SK-N-MC (cell line): ENCODE measurements at regions not wholly inside any gene's neighbourhood (a gene's known extent, or its start where the extent isn't known, plus 50 kb on each side); places are given as distances from the start of the nearest gene placed in this dataset.
"Not testable (repeated sequence)": the region's sequence is repeated elsewhere in the genome, so short reads cannot be mapped to it uniquely, and the experiment has no call there.

ENCODE experiments used
- DNase-seq: peaks from one replicate; pipeline ENCODE4 v3.0.0-alpha.2; 2011; ENCODE audit warnings: low read depth, low spot score
- H3K27ac ChIP-seq: fragments of 200-600 bp; sonication (generic); 2 replicates; pipeline ENCODE4 v1.5.1; 2016; ENCODE audit warnings: mixed run types
- H3K36me3 ChIP-seq: fragments of 200-600 bp; sonication (generic); 2 replicates; pipeline ENCODE4 v1.6.1; 2017; ENCODE audit warnings: antibody characterized with exemption, low read length, mixed read lengths; ENCODE audit not compliant: insufficient read depth
- H3K4me3 ChIP-seq: fragments of 200-600 bp; sonication (generic); 2 replicates; pipeline ENCODE4 v1.5.1; 2016
- H3K9ac ChIP-seq: fragments of 200-600 bp; sonication (generic); 2 replicates; pipeline ENCODE4 v1.8.0; 2017; ENCODE audit warnings: mixed run types, mixed read lengths; ENCODE audit not compliant: insufficient read length
- H3K9me3 ChIP-seq: fragments of 200-600 bp; sonication (generic); 2 replicates; pipeline ENCODE4 v1.6.1; 2017; ENCODE audit warnings: low read depth, mild to moderate bottlenecking, antibody characterized with exemption, low read length, moderate library complexity, mixed read lengths
- EZH2 ChIP-seq: fragments of 200-600 bp; sonication (generic); IDR thresholded peaks from one replicate; pipeline ENCODE4 v1.6.1; 2017; ENCODE audit warnings: antibody characterized with exemption
- FOXP2 ChIP-seq: optimal IDR thresholded peaks from 2 replicates; pipeline ENCODE3; 2011; ENCODE audit warnings: mild to moderate bottlenecking, moderate library complexity; ENCODE audit not compliant: insufficient read depth; ENCODE audit errors: extremely low read length, control extremely low read depth
- POLR2AphosphoS5 ChIP-seq: IDR thresholded peaks from 2 replicates; pipeline ENCODE4 v1.6.1; 2012; ENCODE audit warnings: mild to moderate bottlenecking, low read depth, low read length, borderline replicate concordance

- Histone ChIP-seq H3K4me3 (no peak overlapping the region), H3K36me3 (no peaks in the 10 kb centered on the region), H3K9ac (no peak overlapping the region), H3K9me3 (no peaks in the 10 kb centered on the region), H3K27ac (no peak overlapping the region)
- TF ChIP-seq EZH2 (no peak), FOXP2 (no peak), POLR2AphosphoS5 (no peak)
- no peak for DNase-seq
Observed at GRCh38 chrX:39782276-39782675, 315.5 kb downstream of the BCOR start.

GRCh38 chrX:39787999-39788398 lies 309.8 kb downstream of the BCOR start:
- DNase-seq, result no peak
- H3K9me3 ChIP-seq, result no peaks in the 10 kb centered on the region
- no peak overlapping the region for H3K9ac ChIP-seq
- H3K4me3 ChIP-seq, result no peak overlapping the region
- H3K27ac ChIP-seq, result no peak overlapping the region
- TF ChIP-seq EZH2, result no peak
- no peaks in the 10 kb centered on the region for H3K36me3 ChIP-seq

GRCh38 chrX:39788521-39788920 lies 309.2 kb downstream of the BCOR start:
- no peak for TF ChIP-seq EZH2
- TF ChIP-seq FOXP2, result no peak
- no peak for TF ChIP-seq POLR2AphosphoS5
- Histone ChIP-seq H3K36me3 (no peaks in the 10 kb centered on the region), H3K9me3 (no peaks in the 10 kb centered on the region), H3K9ac (no peak overlapping the region), H3K4me3 (no peak overlapping the region), H3K27ac (no peak overlapping the region)
- DNase-seq, result no peak

GRCh38 chrX:39791691-39792090 lies 306.1 kb downstream of the BCOR start:
- Histone ChIP-seq H3K9ac (no peak overlapping the region), H3K9me3 (no peaks in the 10 kb centered on the region), H3K4me3 (no peak overlapping the region), H3K27ac (no peak overlapping the region), H3K36me3 (no peaks in the 10 kb centered on the region)
- no peak for TF ChIP-seq POLR2AphosphoS5
- no peak for TF ChIP-seq FOXP2
- TF ChIP-seq EZH2, result no peak
- DNase-seq, result no peak

GRCh38 chrX:39795605-39796004 lies 302.2 kb downstream of the BCOR start:
- H3K9me3 ChIP-seq, result no peaks in the 10 kb centered on the region
- H3K36me3 ChIP-seq, result no peaks in the 10 kb centered on the region
- TF ChIP-seq POLR2AphosphoS5, result no peak
- TF ChIP-seq FOXP2, result no peak
- TF ChIP-seq EZH2, result no peak
- no peak for DNase-seq
- no peak overlapping the region for H3K9ac ChIP-seq
- H3K27ac ChIP-seq, result no peak overlapping the region
- no peak overlapping the region for H3K4me3 ChIP-seq

GRCh38 chrX:39796856-39797255 lies 300.9 kb downstream of the BCOR start:
- Histone ChIP-seq H3K4me3 (no peak overlapping the region), H3K27ac (no peak overlapping the region), H3K36me3 (no peaks in the 10 kb centered on the region), H3K9ac (no peak overlapping the region), H3K9me3 (no peaks in the 10 kb centered on the region)
- TF ChIP-seq FOXP2 (no peak), POLR2AphosphoS5 (no peak), EZH2 (no peak)
- DNase-seq, result no peak

GRCh38 chrX:39798488-39798887 lies 299.3 kb downstream of the BCOR start:
- not testable (repeated sequence) for H3K36me3 ChIP-seq, H3K4me3 ChIP-seq, H3K9me3 ChIP-seq, H3K27ac ChIP-seq, DNase-seq, H3K9ac ChIP-seq

- Histone ChIP-seq H3K36me3 (no peaks in the 10 kb centered on the region), H3K4me3 (no peak overlapping the region), H3K27ac (no peak overlapping the region), H3K9me3 (no peaks in the 10 kb centered on the region), H3K9ac (no peak overlapping the region)
- TF ChIP-seq POLR2AphosphoS5 (no peak), EZH2 (no peak), FOXP2 (no peak)
- DNase-seq, result no peak
Observed at GRCh38 chrX:39802354-39802753, 295.4 kb downstream of the BCOR start.

- DNase-seq, result no peak
- H3K4me3 ChIP-seq, result no peak overlapping the region
- TF ChIP-seq FOXP2 (no peak), POLR2AphosphoS5 (no peak), EZH2 (no peak)
Observed at GRCh38 chrX:39802908-39803307, 294.9 kb downstream of the BCOR start.

GRCh38 chrX:39805022-39805421 lies 292.7 kb downstream of the BCOR start:
- Histone ChIP-seq H3K9me3 (no peaks in the 10 kb centered on the region), H3K27ac (no peak overlapping the region), H3K36me3 (no peaks in the 10 kb centered on the region), H3K9ac (no peak overlapping the region), H3K4me3 (no peak overlapping the region)
- no peak for DNase-seq
- no peak for TF ChIP-seq POLR2AphosphoS5
- no peak for TF ChIP-seq FOXP2
- no peak for TF ChIP-seq EZH2

More at GRCh38 chrX:39802908-39803307, 294.9 kb downstream of the BCOR start:
- Histone ChIP-seq H3K9ac (no peak overlapping the region), H3K9me3 (no peaks in the 10 kb centered on the region), H3K36me3 (no peaks in the 10 kb centered on the region), H3K27ac (no peak overlapping the region)
